ENCODE measurements at regions not wholly inside any gene's neighbourhood (a gene's known extent, or its start where the extent isn't known, plus 50 kb on each side); places are given as distances from the start of the nearest gene placed in this dataset.
"Not testable (repeated sequence)": the region's sequence is repeated elsewhere in the genome, so short reads cannot be mapped to it uniquely, and the experiment has no call there.

GRCh38 chr21:28419811-28420210 lies 572.9 kb downstream of the LTN1 start:
- DNase-seq (ENCODE audit: low read depth), result no peak

DNA sequence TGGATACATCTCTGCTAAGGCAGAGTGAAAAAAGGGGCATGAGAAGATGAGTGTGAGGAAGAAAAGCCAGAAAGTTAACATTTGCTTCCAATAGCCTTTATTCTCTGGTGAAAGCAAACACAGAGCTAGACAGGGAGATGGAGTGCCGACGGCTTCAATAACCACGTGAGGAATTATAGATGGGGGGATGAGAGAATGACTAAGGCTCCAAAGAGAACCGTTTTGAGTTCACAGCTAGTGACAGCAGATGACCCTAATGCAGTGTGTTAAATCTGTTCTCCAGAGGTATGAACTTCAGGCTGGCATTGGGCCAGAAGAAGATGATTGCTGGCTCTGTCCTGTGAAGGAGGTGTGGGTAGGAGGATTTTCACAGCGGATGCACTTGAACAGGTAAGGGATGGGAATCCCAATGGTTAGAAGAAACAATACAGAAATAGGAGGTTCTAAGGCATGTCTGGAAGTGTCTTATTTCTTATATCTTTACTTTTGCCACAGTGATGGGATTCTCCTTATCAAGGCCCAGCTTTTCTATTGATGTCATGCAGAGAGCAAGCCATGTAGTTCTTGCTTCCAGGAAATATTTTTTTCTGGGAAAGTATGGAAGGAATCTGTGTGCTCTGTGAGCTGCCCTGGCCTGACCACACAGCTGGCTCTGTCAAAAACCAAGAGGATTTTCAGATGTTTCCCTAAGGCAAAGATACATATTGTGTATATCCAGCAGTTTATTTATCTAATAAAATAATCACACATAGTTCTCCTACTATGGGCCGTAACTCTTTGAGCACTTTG lies 573.8 kb downstream of the LTN1 start:
- DNase-seq (ENCODE audit: low read depth), result no peak

GRCh38 chr21:28410256-28410655 lies 582.4 kb downstream of the LTN1 start:
- no peak for DNase-seq (ENCODE audit: low read depth)

- DNase-seq (ENCODE audit: low read depth), result no peak
Measured at GRCh38 chr21:28402616-28402989, 590.1 kb downstream of the LTN1 start.

DNA sequence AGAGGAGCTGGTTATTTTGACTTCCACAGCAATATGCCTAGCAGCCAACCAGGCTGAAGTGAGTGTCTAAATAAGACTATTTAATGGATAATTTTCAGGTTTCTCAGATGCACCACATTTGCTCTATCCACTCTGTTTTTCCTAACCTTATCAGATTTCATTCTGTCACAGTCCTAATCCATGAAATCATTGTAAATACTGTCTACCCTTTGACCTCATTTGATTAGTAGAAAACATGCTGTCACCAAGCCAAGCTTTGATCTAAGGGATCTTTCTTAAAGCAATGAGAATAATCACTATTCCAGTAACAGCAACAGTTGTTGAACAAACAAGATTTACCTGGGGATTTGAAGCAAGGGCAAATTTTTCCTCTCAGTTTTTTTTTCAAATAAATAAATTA lies 595.6 kb downstream of the LTN1 start:
- no peak for DNase-seq (ENCODE audit: low read depth)

GRCh38 chr21:28396421-28396820 lies 596.3 kb downstream of the LTN1 start:
- DNase-seq (ENCODE audit: low read depth), result no peak

- no peak for DNase-seq (ENCODE audit: low read depth)
Measured at GRCh38 chr21:28393279-28393678, 599.4 kb downstream of the LTN1 start.

- DNase-seq (ENCODE audit: low read depth), result no peak
Measured at GRCh38 chr21:28391938-28392849, 600.5 kb downstream of the LTN1 start.

DNA sequence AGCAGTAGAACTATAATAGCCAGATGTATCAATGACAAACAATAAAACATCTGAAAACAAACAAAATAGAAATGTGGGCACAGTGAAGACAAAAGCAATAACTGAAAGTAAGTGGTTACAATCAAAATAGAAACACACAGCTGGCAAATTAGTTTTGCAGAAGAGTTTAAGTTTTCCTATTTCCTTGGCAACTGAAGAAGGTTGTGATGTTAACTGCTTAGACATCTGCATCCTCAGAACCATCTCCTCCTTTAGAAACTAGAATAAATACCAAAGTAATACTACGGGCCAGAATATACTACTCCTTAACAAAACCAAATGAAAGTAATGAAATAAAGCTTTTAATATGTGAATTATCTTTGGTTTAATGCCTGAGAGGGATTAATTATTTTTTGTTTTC lies 605.5 kb downstream of the LTN1 start:
- no peak for DNase-seq (ENCODE audit: low read depth)

DNA sequence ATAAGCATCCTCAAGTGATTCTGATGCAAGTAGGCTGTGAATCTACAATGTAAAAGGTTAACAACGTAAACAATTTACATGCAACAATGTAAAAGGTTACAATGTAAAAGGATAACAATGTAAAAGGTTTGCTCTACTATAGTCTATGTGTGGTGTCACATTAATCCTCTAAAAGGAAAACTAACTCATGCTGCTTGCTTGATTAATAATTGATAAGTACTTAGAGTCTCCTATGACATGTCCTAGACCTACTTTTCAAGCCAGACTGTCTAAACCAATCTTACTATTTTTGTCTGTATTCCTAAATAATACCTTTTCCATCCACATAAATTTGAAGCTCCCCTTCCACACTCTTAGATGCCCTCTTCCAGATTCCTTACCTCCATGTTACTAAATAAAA lies 606.8 kb downstream of the LTN1 start:
- no peak for DNase-seq (ENCODE audit: low read depth)

GRCh38 chr21:28381000-28381745 lies 611.5 kb downstream of the LTN1 start:
- DNase-seq (ENCODE audit: low read depth), result not testable (repeated sequence)

DNA sequence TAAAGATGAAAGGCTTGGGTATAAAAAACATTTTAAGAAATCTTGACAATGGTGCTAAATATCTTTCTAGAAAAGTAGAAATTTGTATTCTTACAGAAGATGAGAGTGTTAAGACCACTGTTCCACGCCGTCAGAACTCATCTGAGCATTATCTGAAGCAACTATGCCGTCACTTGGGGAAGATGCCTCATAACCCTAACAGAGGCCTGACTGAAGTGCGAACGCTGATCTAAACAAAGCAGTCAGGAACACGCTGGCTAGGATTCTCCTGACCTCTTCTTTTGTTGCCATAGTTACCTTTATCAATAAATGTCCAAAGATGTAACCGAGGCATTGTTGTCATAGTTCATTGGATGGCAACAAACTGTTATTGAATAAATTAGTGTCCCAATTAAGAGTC lies 612.4 kb downstream of the LTN1 start:
- no peak for DNase-seq (ENCODE audit: low read depth)

DNA sequence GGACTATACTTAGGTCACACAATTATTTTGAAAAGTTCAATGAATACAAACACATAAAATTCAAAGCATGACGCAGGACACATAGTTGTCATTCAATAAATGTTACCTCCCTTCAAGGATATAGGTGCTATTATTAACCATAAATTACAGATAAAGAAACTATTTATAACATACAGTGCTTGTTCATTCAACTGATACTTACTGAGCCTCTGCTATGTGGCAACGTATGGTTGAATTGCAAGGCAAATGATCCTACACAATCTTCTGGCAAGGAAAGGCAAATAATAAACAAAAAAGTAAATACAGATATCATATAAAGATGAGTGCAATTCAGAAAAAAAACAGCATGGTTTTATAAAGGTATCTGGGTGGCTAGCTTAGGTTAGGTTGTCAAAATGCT lies 614.7 kb downstream of the LTN1 start:
- no peak for DNase-seq (ENCODE audit: low read depth)

DNA sequence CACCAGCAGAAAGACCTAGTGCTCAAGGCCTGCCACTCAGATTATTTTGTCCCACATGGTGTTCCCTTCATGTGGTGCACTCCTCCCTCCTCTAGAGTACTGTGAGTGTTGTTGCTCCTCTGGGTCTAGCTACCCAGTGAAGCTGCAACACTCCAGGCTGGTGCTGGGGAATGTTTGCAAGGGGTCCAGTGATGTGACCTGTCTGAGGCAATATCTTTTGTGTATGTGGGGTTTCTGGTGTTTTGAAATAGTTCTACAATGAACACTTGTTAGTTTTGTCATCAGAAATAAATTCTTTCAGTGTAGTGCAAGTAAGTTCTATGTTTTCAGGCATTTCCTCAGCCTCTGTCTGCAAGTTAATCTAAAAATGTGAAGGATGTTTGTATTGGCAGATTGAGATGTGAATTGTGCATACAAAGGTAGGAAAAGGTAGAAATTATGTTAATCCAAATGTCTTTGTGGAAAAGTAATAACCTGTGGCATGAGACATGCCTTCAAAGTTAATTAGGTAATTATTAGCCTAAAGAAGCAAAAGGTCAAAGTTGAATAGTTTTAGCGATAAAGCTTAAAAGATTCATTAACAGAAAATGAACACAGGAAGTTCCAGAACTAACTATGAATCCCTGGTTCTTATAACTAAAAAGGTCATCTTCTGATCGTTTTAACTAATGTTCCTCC lies 616.8 kb downstream of the LTN1 start:
- DNase-seq (ENCODE audit: low read depth), result no peak

DNA sequence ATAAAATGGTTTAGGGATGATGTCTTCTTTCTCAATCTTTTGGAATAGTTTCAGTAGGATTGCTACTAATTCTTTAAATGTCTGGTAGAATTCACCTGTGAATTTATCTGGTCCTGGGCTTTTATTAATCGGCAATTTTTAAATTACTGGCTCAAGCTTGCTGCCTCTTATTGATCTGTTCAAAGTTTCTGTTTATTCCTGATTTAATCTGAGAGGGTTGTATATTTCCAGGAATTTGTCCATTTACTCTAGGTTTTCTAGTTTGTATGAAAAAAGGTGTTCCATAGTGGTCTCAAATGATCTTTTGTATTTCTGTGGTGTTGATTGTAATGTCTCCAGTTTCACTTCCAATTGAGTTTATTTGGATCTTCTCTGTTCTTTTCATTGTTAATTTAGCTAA lies 617.8 kb downstream of the LTN1 start:
- no peak for DNase-seq (ENCODE audit: low read depth)

- no peak for DNase-seq (ENCODE audit: low read depth)
Measured at GRCh38 chr21:28371713-28372112, 621.0 kb downstream of the LTN1 start.

DNA sequence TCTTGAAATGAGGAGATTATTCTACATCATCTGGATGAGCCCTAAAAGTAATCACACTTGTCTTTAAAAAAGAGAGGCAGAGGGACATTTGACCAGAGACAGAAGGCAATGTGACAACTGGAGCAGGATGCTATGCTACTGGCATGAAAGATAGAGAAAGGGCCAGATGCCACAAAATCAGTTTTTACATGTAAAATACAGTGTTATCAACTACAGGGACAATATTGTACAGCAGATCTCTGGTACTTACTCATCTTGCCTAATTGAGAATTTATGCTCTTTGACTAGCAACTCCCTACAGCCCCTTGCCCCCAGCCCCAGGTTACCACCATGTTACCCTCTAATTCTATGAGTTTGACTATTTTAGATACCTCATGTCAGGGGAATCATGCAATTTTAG lies 633.4 kb downstream of the LTN1 start:
- no peak for DNase-seq (ENCODE audit: low read depth)

DNA sequence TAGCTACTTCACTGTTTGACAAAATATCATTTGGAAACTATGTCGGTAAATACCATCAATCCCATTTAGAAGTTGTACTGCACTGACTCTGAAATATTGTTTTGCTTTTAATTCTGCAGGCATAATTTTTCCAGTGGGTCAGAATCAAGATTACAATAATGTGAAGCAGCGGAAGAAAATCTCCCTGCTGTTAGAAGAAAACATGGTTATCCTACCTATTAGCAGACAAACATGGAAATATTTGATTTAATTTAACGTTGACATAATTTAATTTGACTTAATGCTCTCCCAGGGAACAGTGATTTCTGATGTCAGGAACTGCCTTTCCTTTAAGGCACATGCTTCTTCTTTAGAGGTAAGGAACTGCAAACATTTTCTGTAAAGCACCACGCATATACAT lies 634.0 kb downstream of the LTN1 start:
- DNase-seq (ENCODE audit: low read depth), result no peak

- DNase-seq (ENCODE audit: low read depth), result no peak
Measured at GRCh38 chr21:28358170-28358569, 634.5 kb downstream of the LTN1 start.

GRCh38 chr21:28357743-28358142 lies 634.9 kb downstream of the LTN1 start:
- DNase-seq (ENCODE audit: low read depth), result no peak

DNA sequence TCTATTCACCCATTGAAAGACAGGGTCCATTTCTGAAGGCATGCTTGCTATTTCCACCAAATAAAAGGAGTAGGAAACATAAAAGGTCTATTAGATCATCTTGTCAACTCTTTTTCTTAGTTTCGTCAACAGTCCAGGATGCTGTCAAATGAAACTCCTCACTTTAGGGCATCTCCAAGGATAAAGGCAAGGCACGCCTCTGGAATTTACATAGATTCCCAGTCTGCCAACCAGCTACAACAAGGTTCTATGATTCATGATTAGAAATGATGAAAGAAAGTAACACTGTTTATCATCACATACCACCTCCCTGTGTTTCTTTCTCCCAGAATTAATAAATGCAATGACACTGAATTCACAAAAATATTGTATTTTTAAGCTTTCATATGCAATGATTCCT lies 636.3 kb downstream of the LTN1 start:
- no peak for DNase-seq (ENCODE audit: low read depth)

GRCh38 chr21:28345934-28346333 lies 646.7 kb downstream of the LTN1 start:
- DNase-seq (ENCODE audit: low read depth), result no peak
